Ovary (tissue), 3 donors: ENCODE measurements at regions not wholly inside any gene's neighbourhood (a gene's known extent, or its start where the extent isn't known, plus 50 kb on each side); places are given as distances from the start of the nearest gene placed in this dataset.

ENCODE experiments used
- EP300 ChIP-seq: sonication (generic); formaldehyde crosslinking; IDR thresholded peaks from one replicate; pipeline ENCODE4 v1.6.1; 2017; ENCODE audit warnings: antibody characterized with exemption
- POLR2A ChIP-seq: fragments of 450-650 bp; IDR thresholded peaks from one replicate; pipeline ENCODE4 v1.6.1; 2017; ENCODE audit warnings: antibody characterized with exemption, mild to moderate bottlenecking, moderate library complexity
- TF ChIP-seq, protein P1 (sequence below), 3 donors: fragments of 450-650 bp in 2 of 3; fragments of 200-600 bp in 1 of 3; IDR thresholded peaks; one replicate each; pipeline versions ENCODE4 v1.5.1 to v1.8.0; 2016 to 2022; ENCODE audit warnings: antibody characterized with exemption in 3 of 3, mild to moderate bottlenecking in 1 of 3
- donor health status: DM: no; HTN: no; CAD: no.

DNA sequence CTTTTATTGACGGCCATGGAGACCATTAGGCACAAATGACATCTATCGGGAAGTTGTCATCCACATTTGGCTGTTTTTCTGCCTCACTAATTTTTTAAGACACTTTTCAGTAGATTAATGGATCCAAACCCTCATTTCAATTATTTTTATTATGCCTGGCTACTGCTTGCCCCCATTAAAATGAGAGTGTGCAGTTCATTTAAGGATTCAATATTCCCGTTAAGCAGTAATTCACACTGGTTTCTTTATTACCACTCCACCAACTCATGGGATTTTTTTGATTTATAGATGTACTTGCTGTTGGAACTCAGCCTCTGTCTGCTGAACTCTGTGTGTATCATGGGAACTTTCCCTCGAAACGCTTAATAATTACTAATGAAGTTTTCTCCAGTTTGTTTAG is 291.8 kb upstream of the PRKX start:
- TF ChIP-seq, protein P1, sequence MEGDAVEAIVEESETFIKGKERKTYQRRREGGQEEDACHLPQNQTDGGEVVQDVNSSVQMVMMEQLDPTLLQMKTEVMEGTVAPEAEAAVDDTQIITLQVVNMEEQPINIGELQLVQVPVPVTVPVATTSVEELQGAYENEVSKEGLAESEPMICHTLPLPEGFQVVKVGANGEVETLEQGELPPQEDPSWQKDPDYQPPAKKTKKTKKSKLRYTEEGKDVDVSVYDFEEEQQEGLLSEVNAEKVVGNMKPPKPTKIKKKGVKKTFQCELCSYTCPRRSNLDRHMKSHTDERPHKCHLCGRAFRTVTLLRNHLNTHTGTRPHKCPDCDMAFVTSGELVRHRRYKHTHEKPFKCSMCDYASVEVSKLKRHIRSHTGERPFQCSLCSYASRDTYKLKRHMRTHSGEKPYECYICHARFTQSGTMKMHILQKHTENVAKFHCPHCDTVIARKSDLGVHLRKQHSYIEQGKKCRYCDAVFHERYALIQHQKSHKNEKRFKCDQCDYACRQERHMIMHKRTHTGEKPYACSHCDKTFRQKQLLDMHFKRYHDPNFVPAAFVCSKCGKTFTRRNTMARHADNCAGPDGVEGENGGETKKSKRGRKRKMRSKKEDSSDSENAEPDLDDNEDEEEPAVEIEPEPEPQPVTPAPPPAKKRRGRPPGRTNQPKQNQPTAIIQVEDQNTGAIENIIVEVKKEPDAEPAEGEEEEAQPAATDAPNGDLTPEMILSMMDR (IDR thresholded peaks at IDR 0.05): no peak
- TF ChIP-seq POLR2A (no peak), EP300 (no peak)
